HAP-1 (cell line): ENCODE measurements at regions not wholly inside any gene's neighbourhood (a gene's known extent, or its start where the extent isn't known, plus 50 kb on each side); places are given as distances from the start of the nearest gene placed in this dataset.

Experiments
- DNase-seq, 2 experiments: peaks; one replicate each; pipeline ENCODE4 v3.0.0-alpha.2; 2016 to 2020; ENCODE audit warnings: low spot score in 2 of 2
- H3K27me3 ChIP-seq: fragments of 250-450 bp; sonication (Bioruptor Pico); 2 replicates; pipeline ENCODE4 v1.5.1; 2020; ENCODE audit warnings: low read depth, mild to moderate bottlenecking, moderate library complexity
- H3K36me3 ChIP-seq: fragments of 250-450 bp; sonication (Bioruptor Pico); replicated peaks from 2 replicates; pipeline ENCODE4 v1.5.1; 2020; ENCODE audit warnings: mild to moderate bottlenecking
- H3K4me1 ChIP-seq: fragments of 250-450 bp; sonication (Bioruptor Pico); 2 replicates; pipeline ENCODE4 v1.5.1; 2020; ENCODE audit warnings: mild to moderate bottlenecking
- H3K4me3 ChIP-seq: fragments of 250-450 bp; sonication (Bioruptor Pico); 2 replicates; pipeline ENCODE4 v1.5.1; 2020; ENCODE audit warnings: mild to moderate bottlenecking, moderate library complexity
- H3K9me3 ChIP-seq: fragments of 250-450 bp; sonication (Bioruptor Pico); 2 replicates; pipeline ENCODE4 v1.5.1; 2020; ENCODE audit warnings: mild to moderate bottlenecking, moderate library complexity
- in situ Hi-C: fragments of 300-500 bp; cut with MboI; formaldehyde crosslinking; loops from 3 replicates; pipeline ENCODE4 v1.14.3; 2020; ENCODE audit warnings: low sequenced_read_pairs, inconsistent platforms, mixed read lengths

DNA sequence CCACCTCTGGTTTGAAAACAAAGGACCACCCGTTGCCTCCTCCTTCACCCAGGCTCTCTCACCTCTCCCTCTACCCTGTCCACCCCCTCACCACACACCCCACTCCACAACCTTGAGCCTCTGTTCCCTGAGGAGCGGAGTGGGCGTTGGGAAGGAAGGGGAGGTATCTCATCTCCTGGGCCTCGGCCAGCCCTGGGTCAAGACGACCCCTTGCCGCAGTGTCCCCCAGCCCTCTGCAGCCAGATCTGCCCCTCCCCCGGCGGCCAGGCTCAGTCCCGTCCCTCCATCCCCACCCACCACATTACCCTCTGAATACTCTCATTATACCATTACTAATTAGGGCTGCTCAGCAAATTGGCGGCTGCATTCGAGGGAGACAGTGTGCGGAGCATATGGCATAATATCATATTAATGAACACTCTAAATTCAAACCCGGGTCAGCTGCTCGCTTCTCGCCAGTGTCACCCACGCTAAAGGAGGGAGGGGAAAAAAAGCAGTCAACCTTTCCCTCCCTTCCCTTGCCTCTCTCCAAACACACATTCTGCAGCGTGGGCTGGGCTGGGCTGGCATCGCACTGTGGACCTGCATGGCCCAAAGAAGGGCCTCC lies 123.2 kb upstream of the LHX1 start:
- no peak for DNase-seq
- no peaks in the 10 kb centered on the region for H3K9me3 ChIP-seq
- H3K4me3 ChIP-seq: no peak overlapping the region
- H3K4me1 ChIP-seq: no peaks in the 10 kb centered on the region
- in situ Hi-C loops: no loop called here
- H3K27me3 ChIP-seq: peaks cover 39% of the 10 kb centered on the region
- no peaks in the 10 kb centered on the region for H3K36me3 ChIP-seq

DNA sequence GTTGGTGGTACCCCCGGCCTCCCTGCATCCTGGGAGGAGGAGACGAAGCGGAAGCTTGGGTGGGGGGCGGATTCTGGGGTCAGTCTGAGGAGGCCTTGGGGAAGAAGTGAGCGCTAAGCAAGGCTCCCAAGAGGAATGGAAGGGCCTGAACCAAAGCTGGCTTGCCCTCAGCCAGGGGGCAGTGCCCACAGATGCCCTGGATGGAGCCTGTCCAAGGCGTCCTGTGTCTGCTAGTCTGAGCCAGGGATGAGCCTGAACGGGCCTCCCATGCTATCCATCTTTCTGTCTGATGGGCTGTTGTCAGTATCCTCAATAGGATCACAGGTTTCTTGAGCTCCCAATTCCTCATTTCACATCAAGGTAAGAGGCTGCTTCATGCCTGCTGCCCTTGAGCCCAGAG lies 122.3 kb upstream of the LHX1 start:
- H3K27me3 ChIP-seq: peaks cover 36% of the 10 kb centered on the region
- H3K9me3 ChIP-seq: no peaks in the 10 kb centered on the region
- H3K36me3 ChIP-seq: no peaks in the 10 kb centered on the region
- H3K4me1 ChIP-seq: no peaks in the 10 kb centered on the region
- H3K4me3 ChIP-seq: no peak overlapping the region
- in situ Hi-C loops: no loop called here
- DNase-seq: no peak

DNA sequence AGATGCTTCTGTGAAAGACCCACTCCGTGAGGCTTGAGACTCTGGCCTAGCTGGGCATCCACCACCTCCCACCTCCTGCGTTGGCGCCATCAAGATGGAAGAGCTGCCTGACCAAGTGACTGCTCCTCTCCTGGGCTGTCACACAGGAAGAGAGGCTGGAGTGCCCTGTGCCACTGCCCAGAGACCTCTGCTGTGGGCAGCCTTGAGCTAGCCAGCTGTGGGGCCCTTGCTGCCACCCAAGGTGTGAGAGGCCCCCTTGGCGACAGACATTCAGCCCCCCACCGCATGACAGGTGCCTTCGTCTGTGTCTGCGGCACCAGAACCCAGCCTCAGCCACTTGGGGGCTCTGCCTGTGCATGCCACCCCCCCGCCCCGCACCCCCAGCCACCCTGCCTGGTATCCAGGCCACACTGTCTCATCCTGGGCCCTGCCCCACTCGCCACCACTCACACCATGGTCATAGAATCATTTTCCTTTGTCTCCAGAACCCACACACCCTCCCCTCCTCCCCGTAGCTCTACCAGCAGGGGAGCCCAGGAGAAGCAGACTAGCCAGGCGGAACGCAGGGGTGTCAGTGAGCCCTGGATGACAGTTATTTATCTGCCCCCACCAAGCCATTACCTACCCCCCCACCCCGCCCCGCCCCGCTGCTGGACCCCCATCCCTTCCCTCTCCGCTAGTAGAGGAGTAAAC lies 120.9 kb upstream of the LHX1 start:
- Histone ChIP-seq H3K9me3 (no peaks in the 10 kb centered on the region), H3K4me3 (no peak overlapping the region), H3K4me1 (no peaks in the 10 kb centered on the region), H3K27me3 (peaks cover 38% of the 10 kb centered on the region), H3K36me3 (no peaks in the 10 kb centered on the region)
- in situ Hi-C loops: no loop called here
- DNase-seq: no peak

DNA sequence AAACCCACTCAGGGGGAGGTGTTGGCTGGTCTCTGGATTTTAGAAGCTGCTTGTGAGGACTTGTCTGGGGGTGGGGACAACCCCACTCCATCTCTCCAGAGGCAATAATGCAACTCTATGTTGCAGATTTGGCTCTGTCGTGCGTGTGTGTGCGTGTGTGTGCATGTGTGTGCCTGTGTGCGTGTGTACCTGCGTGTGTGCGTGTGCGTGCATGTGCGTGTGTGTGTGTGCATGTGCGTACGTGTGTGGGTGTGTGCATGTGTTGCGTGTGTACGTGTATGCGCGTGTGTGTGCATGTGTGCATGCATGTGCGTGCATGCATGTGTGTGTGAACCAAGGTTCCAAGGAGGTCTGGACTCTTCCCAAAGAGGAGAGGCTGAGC lies 120.4 kb upstream of the LHX1 start:
- peaks cover 36% of the 10 kb centered on the region for H3K27me3 ChIP-seq
- no peaks in the 10 kb centered on the region for H3K36me3 ChIP-seq
- no peaks in the 10 kb centered on the region for H3K9me3 ChIP-seq
- no peaks in the 10 kb centered on the region for H3K4me1 ChIP-seq
- no peak for DNase-seq
- H3K4me3 ChIP-seq: no peak overlapping the region
- in situ Hi-C loops: no loop called here

DNA sequence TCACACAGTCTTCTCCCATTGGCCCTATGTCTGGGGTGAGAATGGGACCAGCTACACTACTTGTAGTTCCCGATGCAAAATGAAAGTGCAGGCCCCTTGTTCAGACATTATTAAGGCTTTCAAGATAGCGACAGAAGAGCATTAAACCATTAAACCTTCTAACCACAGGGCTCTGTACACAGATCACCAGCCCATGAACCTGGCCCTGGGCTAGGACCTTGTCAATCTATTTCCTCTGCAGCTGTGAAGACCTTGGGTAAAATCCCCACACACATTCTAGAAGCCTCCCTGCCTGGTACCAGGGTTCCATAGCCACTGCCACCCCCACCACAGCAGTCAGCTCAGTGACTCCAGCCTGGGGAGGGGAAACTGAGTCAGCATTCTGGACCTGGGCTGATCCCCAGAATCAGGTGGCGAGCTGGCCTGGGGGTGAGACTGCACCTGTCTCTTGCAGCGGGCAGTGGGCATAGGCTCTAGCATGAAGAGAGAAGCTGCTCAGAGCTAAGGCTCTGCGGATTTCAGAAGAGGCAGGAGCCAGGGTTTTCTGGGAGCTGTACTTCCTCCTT lies 119.7 kb upstream of the LHX1 start:
- in situ Hi-C loops: no loop called here
- H3K36me3 ChIP-seq: no peaks in the 10 kb centered on the region
- peaks cover 31% of the 10 kb centered on the region for H3K27me3 ChIP-seq
- no peaks in the 10 kb centered on the region for H3K4me1 ChIP-seq
- no peak for DNase-seq
- H3K9me3 ChIP-seq: no peaks in the 10 kb centered on the region
- H3K4me3 ChIP-seq: no peak overlapping the region

DNA sequence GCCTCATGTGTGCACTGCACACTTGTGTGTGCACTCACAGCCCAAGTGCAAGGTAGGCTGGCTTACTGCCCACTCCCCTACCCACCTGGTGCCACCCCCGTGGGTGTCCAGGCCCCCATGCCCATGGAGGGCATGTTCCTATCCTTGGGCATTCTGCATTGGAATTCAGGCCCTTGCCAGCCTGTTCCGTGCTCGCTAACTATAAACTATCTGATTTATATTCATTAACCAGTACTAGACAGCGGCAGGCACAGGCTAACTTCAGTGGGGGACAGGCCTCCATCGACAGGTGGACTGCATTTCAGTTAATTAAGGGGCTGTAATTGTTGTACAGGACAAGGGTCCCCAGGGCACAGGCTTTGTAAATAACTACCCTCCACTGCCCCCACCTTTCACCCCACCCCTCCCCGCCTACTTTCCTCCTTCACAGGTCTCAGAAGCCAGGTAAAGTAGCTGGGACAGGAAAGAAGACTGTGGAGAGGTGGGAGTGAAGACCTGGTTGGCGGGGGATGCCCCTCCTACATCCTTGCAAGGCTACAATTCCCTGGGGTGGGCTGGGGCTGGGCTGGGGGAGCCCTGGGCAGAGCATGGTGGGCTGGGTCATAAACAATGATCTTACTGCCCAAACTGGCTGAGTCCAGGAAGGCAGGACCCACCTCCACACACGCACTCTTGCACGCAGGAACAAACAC lies 119.0 kb upstream of the LHX1 start:
- no peaks in the 10 kb centered on the region for H3K9me3 ChIP-seq
- no peak for DNase-seq
- in situ Hi-C loops: no loop called here

DNA sequence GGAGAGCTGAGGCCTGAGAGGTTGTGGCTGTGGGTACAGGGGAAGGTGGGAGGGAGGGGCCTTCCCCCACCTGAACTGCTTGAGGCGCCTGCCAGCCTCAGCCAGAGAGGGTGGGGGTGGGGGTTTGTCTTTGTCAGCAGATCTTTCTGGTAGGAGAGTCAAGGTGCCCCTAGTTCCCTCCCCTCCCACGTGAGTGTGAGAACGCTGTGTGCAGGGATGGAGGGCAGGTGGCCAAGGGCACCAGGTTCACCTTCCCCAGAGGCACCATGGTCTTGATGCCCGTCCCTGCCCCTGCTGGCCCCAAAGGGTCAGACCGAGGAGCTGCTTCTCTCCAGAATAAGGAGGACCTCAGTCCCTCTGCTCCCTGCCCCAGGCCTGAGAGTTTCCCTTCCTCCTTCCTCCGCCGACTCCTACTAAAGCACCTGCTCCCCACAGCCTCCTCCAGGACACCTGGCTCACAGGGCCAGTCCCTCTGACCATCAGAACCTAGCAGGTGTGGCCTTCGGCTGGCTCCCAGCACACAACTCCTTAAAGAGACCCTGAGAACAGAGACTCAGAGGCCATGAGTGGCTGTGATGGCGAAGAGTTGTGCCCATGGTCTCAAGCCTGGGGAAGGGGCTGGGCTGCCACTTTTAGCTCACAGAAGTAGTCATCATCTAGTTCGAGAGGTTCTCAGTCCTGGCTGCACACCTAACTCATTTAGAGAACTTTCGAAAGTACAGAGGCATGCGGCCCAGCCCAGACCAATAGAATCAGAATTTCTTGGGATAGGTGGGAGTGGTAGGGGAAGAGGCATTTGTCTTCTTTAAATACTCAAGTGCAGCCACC lies 113.2 kb upstream of the LHX1 start:
- Histone ChIP-seq H3K27me3 (peaks cover 11% of the 10 kb centered on the region), H3K4me1 (no peaks in the 10 kb centered on the region), H3K9me3 (no peaks in the 10 kb centered on the region), H3K4me3 (no peak overlapping the region), H3K36me3 (no peaks in the 10 kb centered on the region)
- no peak for DNase-seq
- in situ Hi-C loops: no loop called here

More for the DNA sequence above, 119.0 kb upstream of the LHX1 start:
- Histone ChIP-seq H3K27me3 (peaks cover 24% of the 10 kb centered on the region), H3K4me3 (no peak overlapping the region), H3K4me1 (no peaks in the 10 kb centered on the region), H3K36me3 (no peaks in the 10 kb centered on the region)

DNA sequence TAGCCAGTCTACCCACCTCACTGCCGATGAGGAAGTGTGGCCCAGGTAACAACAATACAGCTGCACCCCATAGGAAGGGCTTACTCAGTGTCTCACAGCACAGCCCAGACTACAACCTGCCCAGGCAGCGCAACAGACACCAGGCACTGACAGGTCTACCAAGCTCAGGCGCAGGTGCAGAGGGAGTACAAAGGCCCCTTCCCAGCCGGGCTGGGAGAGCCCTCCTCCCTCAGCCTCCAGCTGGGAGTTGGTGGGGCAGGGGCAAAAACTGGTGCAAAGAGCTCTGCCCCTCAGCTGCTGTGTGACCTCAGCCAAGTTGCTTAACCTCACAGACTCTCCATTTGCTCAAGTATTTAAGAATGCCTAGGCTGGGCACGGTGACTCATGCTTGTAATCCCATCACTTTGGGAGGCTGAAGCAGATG lies 112.6 kb upstream of the LHX1 start:
- peaks cover 7% of the 10 kb centered on the region; the same call in 1 of the 2 replicates for H3K27me3 ChIP-seq
- no peaks in the 10 kb centered on the region for H3K36me3 ChIP-seq
- H3K9me3 ChIP-seq: no peaks in the 10 kb centered on the region
- in situ Hi-C loops: no loop called here
- no peaks in the 10 kb centered on the region for H3K4me1 ChIP-seq
- no peak overlapping the region for H3K4me3 ChIP-seq
- DNase-seq: no peak

DNA sequence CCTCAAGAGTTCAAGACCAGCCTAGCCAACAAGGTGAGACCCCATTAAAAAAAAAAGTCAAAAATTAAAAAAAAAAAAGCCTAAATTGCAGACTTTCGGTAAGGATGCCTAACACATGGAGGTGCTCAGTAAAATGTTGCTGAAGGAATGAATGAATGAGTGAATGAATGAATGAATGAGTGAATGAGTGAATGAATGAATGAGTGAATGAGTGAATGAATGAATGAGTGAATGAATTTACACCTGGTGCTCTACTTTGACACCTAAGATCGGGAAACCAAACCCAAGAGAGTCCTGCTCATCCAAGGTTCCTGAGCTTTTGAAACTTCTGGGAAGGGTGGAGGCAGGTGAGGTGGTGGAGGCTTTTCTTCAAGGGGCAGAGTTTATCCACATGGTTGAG lies 112.2 kb upstream of the LHX1 start:
- in situ Hi-C loops: no loop called here
- Histone ChIP-seq H3K27me3 (peaks cover 7% of the 10 kb centered on the region; the same call in 1 of the 2 replicates), H3K4me1 (no peaks in the 10 kb centered on the region), H3K9me3 (no peaks in the 10 kb centered on the region), H3K36me3 (no peaks in the 10 kb centered on the region), H3K4me3 (no peak overlapping the region)
- no peak for DNase-seq

DNA sequence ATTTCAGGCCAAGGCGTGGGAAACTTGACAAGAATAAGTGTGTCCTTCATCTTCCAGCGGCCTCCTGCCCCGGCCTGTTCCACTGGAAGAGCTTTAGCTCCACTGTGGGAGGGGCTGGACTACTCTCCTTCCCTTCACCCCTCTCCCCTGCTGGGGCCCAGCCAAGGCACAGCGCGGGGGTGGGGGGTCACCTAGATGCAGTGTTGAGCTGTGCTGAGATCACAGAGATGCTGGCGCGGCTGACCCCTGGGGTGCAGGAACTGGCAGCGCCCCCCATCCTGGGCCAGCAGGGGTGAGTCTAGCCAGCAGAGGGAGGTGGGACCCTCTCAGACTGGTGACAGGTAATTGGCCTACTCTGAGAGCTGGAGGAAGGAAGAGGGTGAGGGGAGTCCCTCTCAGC lies 111.8 kb upstream of the LHX1 start:
- in situ Hi-C loops: no loop called here
- H3K9me3 ChIP-seq: no peaks in the 10 kb centered on the region
- no peaks in the 10 kb centered on the region for H3K4me1 ChIP-seq
- peaks cover 4% of the 10 kb centered on the region; the same call in 1 of the 2 replicates for H3K27me3 ChIP-seq
- H3K36me3 ChIP-seq: no peaks in the 10 kb centered on the region
- DNase-seq: no peak
- H3K4me3 ChIP-seq: no peak overlapping the region

DNA sequence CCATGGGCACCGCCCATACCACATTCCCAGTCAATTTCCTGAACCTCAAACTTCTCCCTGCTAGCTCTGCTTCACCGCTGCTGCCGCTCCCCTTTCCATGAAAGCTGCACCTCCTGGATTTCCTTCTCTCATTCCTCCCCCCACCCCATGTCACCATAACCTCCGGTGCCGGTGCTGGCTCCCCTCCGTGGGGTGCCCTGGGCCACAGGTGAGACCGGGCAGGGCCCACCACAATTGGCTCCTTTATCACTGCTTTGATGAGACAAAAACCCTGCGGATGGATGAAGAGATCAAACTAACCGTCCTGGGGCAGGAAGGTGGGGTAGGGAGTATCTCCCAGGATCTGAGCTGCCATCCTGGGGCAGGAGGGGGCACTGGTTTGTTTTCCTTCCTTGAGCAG lies 111.3 kb upstream of the LHX1 start:
- Histone ChIP-seq H3K4me1 (no peaks in the 10 kb centered on the region), H3K27me3 (no peaks in the 10 kb centered on the region; the same call in 1 of the 2 replicates), H3K4me3 (no peak overlapping the region), H3K9me3 (no peaks in the 10 kb centered on the region), H3K36me3 (no peaks in the 10 kb centered on the region)
- DNase-seq: no peak
- in situ Hi-C loops: no loop called here

DNA sequence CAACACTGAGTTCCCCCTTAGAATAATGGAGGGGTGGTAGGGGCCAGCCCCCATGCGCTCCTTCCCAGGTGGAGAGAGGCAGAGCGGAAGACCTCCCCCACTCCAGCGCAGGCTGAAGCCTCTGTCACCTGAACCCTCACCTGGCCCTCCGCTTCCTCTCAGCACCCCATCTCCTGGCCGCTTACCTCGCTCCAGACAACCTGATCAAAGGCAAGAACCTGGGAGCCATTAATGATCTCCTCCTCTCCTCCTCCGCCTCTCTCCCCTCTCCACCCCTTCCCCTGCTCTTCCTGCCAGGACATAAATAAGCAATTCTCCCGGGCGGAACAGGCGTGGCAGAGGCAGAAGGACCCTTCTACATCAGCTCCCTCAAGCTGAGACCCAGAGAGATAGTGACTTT lies 110.2 kb upstream of the LHX1 start:
- no peak overlapping the region for H3K4me3 ChIP-seq
- H3K9me3 ChIP-seq: no peaks in the 10 kb centered on the region
- DNase-seq: no peak
- no peaks in the 10 kb centered on the region for H3K36me3 ChIP-seq
- H3K27me3 ChIP-seq: no peaks in the 10 kb centered on the region; the same call in 1 of the 2 replicates
- H3K4me1 ChIP-seq: no peaks in the 10 kb centered on the region
- in situ Hi-C loops: no loop called here

DNA sequence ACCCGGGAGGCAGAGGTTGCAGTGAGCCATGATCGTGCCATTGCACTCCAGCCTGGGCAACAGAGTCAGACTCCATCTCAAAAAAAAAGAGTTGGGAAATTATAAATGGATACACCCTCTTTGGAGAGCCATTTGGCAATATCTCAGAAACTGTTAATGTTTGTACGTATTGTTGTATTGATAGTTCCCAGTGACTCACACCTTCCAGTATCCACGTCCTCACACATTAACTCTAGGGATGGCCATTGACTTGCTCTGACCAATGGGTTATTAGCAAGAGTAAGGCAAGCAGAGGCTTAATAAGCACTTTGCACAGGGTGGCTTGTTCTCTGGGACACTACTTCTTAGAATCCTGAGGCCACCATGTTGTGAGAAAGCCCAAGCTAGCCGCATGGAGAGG lies 107.6 kb upstream of the LHX1 start:
- Histone ChIP-seq H3K4me1 (no peaks in the 10 kb centered on the region), H3K4me3 (no peak overlapping the region), H3K9me3 (no peaks in the 10 kb centered on the region), H3K36me3 (no peaks in the 10 kb centered on the region), H3K27me3 (no peaks in the 10 kb centered on the region; the same call in 1 of the 2 replicates)
- in situ Hi-C loops: no loop called here
- no peak for DNase-seq
